SK-N-DZ (cell line): ENCODE measurements at regions not wholly inside any gene's neighbourhood (a gene's known extent, or its start where the extent isn't known, plus 50 kb on each side); places are given as distances from the start of the nearest gene placed in this dataset.

Experiments
- DNase-seq: peaks from one replicate; pipeline ENCODE4 v3.0.0-alpha.2; 2015; ENCODE audit warnings: low spot score

GRCh38 chr2:223223156-223223555 lies 171.2 kb downstream of the KCNE4 start:
- DNase-seq: no peak

GRCh38 chr2:223225266-223225665 lies 173.3 kb downstream of the KCNE4 start:
- DNase-seq: no peak

- no peak for DNase-seq
Measured at GRCh38 chr2:223226264-223226663, 174.3 kb downstream of the KCNE4 start.

GRCh38 chr2:223227338-223227737 lies 175.3 kb downstream of the KCNE4 start:
- no peak for DNase-seq

- peak; percentile 30 for DNase-seq
Measured at GRCh38 chr2:223228871-223229270, 176.9 kb downstream of the KCNE4 start.

- DNase-seq: no peak
Measured at GRCh38 chr2:223230352-223230751, 178.4 kb downstream of the KCNE4 start.

- DNase-seq: no peak
Measured at GRCh38 chr2:223232285-223232684, 180.3 kb downstream of the KCNE4 start.

GRCh38 chr2:223232896-223233295 lies 180.9 kb downstream of the KCNE4 start:
- DNase-seq: no peak

- no peak for DNase-seq
Measured at GRCh38 chr2:223235986-223236385, 184.0 kb downstream of the KCNE4 start.

- no peak for DNase-seq
Measured at GRCh38 chr2:223238301-223238700, 186.3 kb downstream of the KCNE4 start.

- DNase-seq: no peak
Measured at GRCh38 chr2:223243233-223243632, 191.2 kb downstream of the KCNE4 start.

- peak; percentile 19 for DNase-seq
Measured at GRCh38 chr2:223247136-223247535, 195.1 kb downstream of the KCNE4 start.

- DNase-seq: no peak
Measured at GRCh38 chr2:223251656-223252229, 199.8 kb downstream of the KCNE4 start.

- no peak for DNase-seq
Measured at GRCh38 chr2:223260681-223261080, 208.7 kb downstream of the KCNE4 start.

GRCh38 chr2:223262946-223263345 lies 211.0 kb downstream of the KCNE4 start:
- no peak for DNase-seq

GRCh38 chr2:223264541-223265193 lies 212.7 kb downstream of the KCNE4 start:
- DNase-seq: peak; percentile 6

GRCh38 chr2:223267160-223267951 lies 215.4 kb downstream of the KCNE4 start:
- no peak for DNase-seq

- no peak for DNase-seq
Measured at GRCh38 chr2:223269386-223269785, 217.4 kb downstream of the KCNE4 start.

GRCh38 chr2:223270548-223270947 lies 218.6 kb downstream of the KCNE4 start:
- no peak for DNase-seq

- no peak for DNase-seq
Measured at GRCh38 chr2:223273995-223274394, 222.0 kb downstream of the KCNE4 start.

- no peak for DNase-seq
Measured at GRCh38 chr2:223282221-223282620, 230.2 kb downstream of the KCNE4 start.

- no peak for DNase-seq
Measured at GRCh38 chr2:223283329-223283728, 231.3 kb downstream of the KCNE4 start.

GRCh38 chr2:223283771-223284170 lies 231.8 kb downstream of the KCNE4 start:
- DNase-seq: no peak
